GM18502 (cell line): ENCODE measurements at regions not wholly inside any gene's neighbourhood (a gene's known extent, or its start where the extent isn't known, plus 50 kb on each side); places are given as distances from the start of the nearest gene placed in this dataset.

Source experiments
- ATAC-seq: cut with Tn5 transposase; IDR thresholded peaks from one replicate; pipeline ENCODE4 v1.9.1; 2021; ENCODE audit warnings: mild to moderate bottlenecking; ENCODE audit not compliant: unreplicated experiment, poor library complexity

DNA sequence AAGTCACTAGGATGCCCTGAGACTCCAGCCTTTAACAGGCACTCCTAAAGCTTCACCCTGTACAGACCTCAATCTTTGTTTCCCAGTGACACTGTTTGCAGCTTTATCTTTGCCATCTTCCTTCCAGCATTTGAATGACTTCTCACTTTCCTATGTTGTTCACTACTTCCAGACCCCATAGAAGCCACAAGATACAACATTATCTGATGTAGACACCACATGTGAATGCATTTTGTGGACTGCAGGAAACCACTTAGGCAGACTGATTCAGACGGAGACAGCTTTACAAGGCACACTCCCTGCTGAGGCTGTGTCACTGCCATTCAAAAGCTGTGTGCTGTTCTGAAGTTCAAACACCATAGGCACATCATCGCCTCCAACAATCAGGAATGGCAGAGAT, 67.3 kb upstream of the SPATS2L start:
- ATAC-seq: no peak

DNA sequence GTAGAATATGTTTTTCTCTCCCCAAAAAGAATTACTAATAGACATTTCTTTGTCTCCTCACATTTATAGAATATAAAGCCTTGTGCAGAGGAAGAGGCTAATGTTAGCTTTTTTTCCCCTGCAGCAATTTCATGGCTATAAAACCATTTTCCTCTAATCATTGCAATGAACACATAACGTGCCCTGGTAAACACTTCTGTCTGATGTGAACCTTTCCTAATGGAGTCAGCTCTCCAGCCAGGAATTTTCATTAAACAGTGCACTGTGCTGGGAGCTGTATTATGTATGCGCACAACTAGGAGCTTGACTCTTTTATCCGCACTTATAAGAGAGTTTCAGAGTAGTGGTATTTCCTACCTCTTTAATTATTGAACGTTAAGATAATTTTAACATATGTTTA, 63.9 kb upstream of the SPATS2L start:
- no peak for ATAC-seq

GRCh38 chr2:200243441-200243840, 63.1 kb upstream of the SPATS2L start:
- no peak for ATAC-seq

DNA sequence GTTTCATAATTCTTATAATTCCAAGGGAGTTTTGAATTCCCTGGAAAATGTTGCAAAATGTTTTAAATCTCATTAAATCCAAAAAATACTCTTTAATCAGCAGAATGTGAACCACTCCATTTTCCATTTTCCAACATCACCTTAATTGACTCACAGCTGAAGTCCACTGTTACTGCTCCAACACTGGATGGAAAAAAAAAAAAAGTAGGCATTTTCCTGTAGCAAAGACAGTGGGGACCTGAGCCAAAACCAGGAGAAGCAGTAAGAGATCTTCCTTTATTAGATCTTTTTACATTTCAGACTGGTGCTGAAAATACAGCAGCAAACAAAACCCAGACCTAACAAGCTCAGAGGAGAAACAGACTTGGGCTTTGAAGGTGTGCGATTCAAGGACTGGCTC, 62.4 kb upstream of the SPATS2L start:
- ATAC-seq: no peak

GRCh38 chr2:200247494-200247893, 59.0 kb upstream of the SPATS2L start:
- no peak for ATAC-seq

DNA sequence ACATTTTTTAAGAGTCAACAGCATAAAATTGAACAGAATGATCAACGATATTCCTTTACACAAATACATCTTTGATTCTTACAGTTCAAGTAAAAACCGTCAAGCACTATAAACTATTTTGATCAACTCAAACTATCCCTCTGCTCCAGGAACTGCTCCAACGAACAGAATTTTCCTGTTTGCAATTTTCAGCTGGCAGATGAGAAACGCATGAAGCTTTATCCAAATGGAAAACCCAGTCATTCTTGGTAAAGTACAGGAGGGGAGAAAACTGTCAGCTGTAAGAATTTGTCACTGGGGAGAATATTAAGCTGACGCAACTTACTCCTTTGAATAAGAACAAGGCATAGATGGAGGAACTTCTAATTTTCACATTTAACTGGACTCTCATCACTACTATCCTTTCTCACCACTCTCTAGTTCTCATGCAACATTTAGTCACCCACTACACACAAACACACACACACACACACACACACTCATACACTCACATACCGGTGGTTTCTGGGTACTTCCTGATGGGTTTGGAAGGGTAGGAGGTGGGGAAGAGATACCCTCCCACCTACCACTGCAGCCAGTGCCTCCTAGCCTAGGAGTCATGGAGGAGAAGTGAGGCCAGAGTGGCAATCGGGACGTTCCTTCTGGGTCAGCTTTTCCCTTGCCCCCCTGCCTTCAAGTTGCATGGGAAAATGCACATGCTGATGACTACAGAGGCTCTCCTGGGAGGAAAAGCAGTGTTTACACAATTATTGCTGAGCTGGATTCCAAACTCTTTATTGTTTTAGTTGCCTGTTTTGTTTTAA, 54.0 kb upstream of the SPATS2L start:
- ATAC-seq: no peak

DNA sequence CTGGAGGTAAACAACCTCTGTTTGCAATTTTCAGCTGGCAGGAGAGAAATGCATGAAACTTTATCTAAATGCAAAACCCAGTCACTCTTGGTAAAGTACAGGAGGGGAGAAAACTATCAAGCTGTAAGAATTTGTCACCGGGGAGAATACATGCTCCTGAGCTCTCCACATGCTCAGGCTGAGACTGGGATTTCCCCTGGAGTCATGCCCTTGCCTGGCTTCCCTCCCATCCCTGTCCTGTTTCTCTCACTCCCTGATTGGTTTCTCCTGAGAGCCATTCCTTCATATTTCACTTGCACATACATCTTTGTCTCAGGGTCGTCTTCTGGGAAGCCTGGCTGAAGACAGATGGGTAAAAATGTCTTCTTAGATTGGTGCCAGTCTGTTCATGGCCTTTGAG, 52.9 kb upstream of the SPATS2L start:
- ATAC-seq: no peak

DNA sequence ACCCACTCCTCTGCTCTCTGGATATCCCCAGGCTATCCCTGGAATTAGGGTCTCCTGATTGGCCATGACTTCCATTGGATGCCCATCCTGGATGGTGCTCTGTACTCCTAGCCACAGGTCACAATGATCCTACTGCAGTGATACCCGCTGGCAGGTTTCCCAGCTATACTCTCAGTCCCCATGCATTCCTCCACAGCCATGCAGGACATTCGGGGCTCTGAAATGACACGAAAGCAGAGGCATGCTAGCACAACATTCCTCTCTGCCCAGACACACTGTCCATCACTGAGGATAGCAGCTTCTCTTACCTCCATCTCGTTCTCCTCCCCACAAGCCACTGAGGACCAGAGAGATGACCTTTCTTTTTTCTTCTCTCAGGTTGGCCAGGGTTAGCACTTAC, 51.7 kb upstream of the SPATS2L start:
- no peak for ATAC-seq

GRCh38 chr2:200255549-200255948, 50.9 kb upstream of the SPATS2L start:
- no peak for ATAC-seq
